Suprapubic skin (tissue), 4 donors: ENCODE measurements at regions not wholly inside any gene's neighbourhood (a gene's known extent, or its start where the extent isn't known, plus 50 kb on each side); places are given as distances from the start of the nearest gene placed in this dataset.

ENCODE experiments used
- CTCF ChIP-seq, 2 donors: fragments of 200-600 bp in 1 of 2; fragments of 450-650 bp in 1 of 2; sonication (generic) in 1 of 2; IDR thresholded peaks; one replicate each; pipeline ENCODE4 v1.5.1; 2016 to 2019; ENCODE audit warnings: antibody characterized with exemption in 2 of 2, mild to moderate bottlenecking in 1 of 2, moderate library complexity in 1 of 2
- EP300 ChIP-seq: sonication (generic); formaldehyde crosslinking; IDR thresholded peaks from one replicate; pipeline ENCODE4 v1.6.1; 2017; ENCODE audit warnings: antibody characterized with exemption
- POLR2A ChIP-seq, 2 donors: fragments of 450-650 bp; IDR thresholded peaks; one replicate each; pipeline ENCODE4 v1.6.1; 2017; ENCODE audit warnings: antibody characterized with exemption in 2 of 2, mild to moderate bottlenecking in 2 of 2, moderate library complexity in 2 of 2
- POLR2AphosphoS5 ChIP-seq, 3 donors: sonication (generic); formaldehyde crosslinking; IDR thresholded peaks; one replicate each; pipeline ENCODE4 v1.6.1; 2017; ENCODE audit warnings: antibody characterized with exemption in 3 of 3

GRCh38 chr5:23007236-23007635 lies 154.1 kb upstream of the CDH12 start:
- TF ChIP-seq EP300 (no peak), CTCF (IDR thresholded peaks at IDR 0.05) (no peak), POLR2AphosphoS5 (IDR thresholded peaks at IDR 0.05) (no peak), POLR2A (IDR thresholded peaks at IDR 0.05) (no peak)
